ENCODE measurements at regions not wholly inside any gene's neighbourhood (a gene's known extent, or its start where the extent isn't known, plus 50 kb on each side); places are given as distances from the start of the nearest gene placed in this dataset.
A peak's percentile ranks its signal among the peaks of the same experiment; 100 is the strongest.

- intact Hi-C loops (cut with DNase I): no loop called here
- H3K27ac ChIP-seq (ENCODE audit: low read depth in 2 of 2, low read length in 2 of 2): no peak overlapping the region
- no peaks in the 10 kb centered on the region for H3K4me1 ChIP-seq (ENCODE audit: control insufficient read depth in 2 of 3, insufficient read depth in 2 of 3, low read depth in 1 of 3, low read length in 3 of 3)
- no peaks in the 10 kb centered on the region for H3K36me3 ChIP-seq (ENCODE audit: control insufficient read depth in 2 of 3, insufficient read depth in 3 of 3, low read length in 3 of 3)
- no peaks in the 10 kb centered on the region for H3K9me3 ChIP-seq (ENCODE audit: control insufficient read depth in 2 of 3, insufficient read depth in 1 of 3, low read length in 3 of 3)
- no peaks in the 10 kb centered on the region for H3K27me3 ChIP-seq (ENCODE audit: control insufficient read depth, insufficient read depth, low read length)
- H3K9ac ChIP-seq (ENCODE audit: low read length in 3 of 3): no peak overlapping the region
- H3K4me3 ChIP-seq (ENCODE audit: low read length in 3 of 3): no peak overlapping the region
- FAIRE-seq: no peak
- no peak for DNase-seq
- no peak for TF ChIP-seq CTCF (IDR thresholded peaks at IDR 0.05; ENCODE audit: borderline replicate concordance, extremely low read depth, insufficient read depth)
Measured at GRCh38 chrX:106331606-106332005, 163.5 kb downstream of the PWWP3B start.

- H3K4me1 ChIP-seq (ENCODE audit: control insufficient read depth in 2 of 3, insufficient read depth in 2 of 3, low read depth in 1 of 3, low read length in 3 of 3): no peaks in the 10 kb centered on the region
- no peak overlapping the region for H3K9ac ChIP-seq (ENCODE audit: low read length in 3 of 3)
- H3K9me3 ChIP-seq (ENCODE audit: control insufficient read depth in 2 of 3, insufficient read depth in 1 of 3, low read length in 3 of 3): no peaks in the 10 kb centered on the region
- DNase-seq (no peak), FAIRE-seq (peak; percentile 97)
- no peaks in the 10 kb centered on the region for H3K27me3 ChIP-seq (ENCODE audit: control insufficient read depth, insufficient read depth, low read length)
- H3K36me3 ChIP-seq (ENCODE audit: control insufficient read depth in 2 of 3, insufficient read depth in 3 of 3, low read length in 3 of 3): no peaks in the 10 kb centered on the region
- H3K27ac ChIP-seq (ENCODE audit: low read depth in 2 of 2, low read length in 2 of 2): no peak overlapping the region
- H3K4me3 ChIP-seq (ENCODE audit: low read length in 3 of 3): no peak overlapping the region
- no peak for TF ChIP-seq CTCF (IDR thresholded peaks at IDR 0.05; ENCODE audit: borderline replicate concordance, extremely low read depth, insufficient read depth)
- intact Hi-C loops (cut with DNase I): no loop called here
Measured at GRCh38 chrX:106341823-106342222, 173.7 kb downstream of the PWWP3B start.

GRCh38 chrX:106356580-106356979, 188.5 kb downstream of the PWWP3B start:
- intact Hi-C loops (cut with DNase I): no loop called here
- H3K9ac ChIP-seq (ENCODE audit: low read length in 3 of 3): no peak overlapping the region
- no peak overlapping the region for H3K4me3 ChIP-seq (ENCODE audit: low read length in 3 of 3)
- H3K27ac ChIP-seq (ENCODE audit: low read depth in 2 of 2, low read length in 2 of 2): no peak overlapping the region
- H3K4me1 ChIP-seq (ENCODE audit: control insufficient read depth in 2 of 3, insufficient read depth in 2 of 3, low read depth in 1 of 3, low read length in 3 of 3): no peaks in the 10 kb centered on the region
- H3K9me3 ChIP-seq (ENCODE audit: control insufficient read depth in 2 of 3, insufficient read depth in 1 of 3, low read length in 3 of 3): peaks cover 0 to 2% (median 0%) of the 10 kb centered on the region in 3 donors
- no peaks in the 10 kb centered on the region for H3K36me3 ChIP-seq (ENCODE audit: control insufficient read depth in 2 of 3, insufficient read depth in 3 of 3, low read length in 3 of 3)
- H3K27me3 ChIP-seq (ENCODE audit: control insufficient read depth, insufficient read depth, low read length): peaks cover 4% of the 10 kb centered on the region
- TF ChIP-seq CTCF (IDR thresholded peaks at IDR 0.05; ENCODE audit: borderline replicate concordance, extremely low read depth, insufficient read depth): no peak
- DNase-seq (no peak), FAIRE-seq (no peak)

GRCh38 chrX:106363214-106363613, 195.1 kb downstream of the PWWP3B start:
- no peak overlapping the region for H3K4me3 ChIP-seq (ENCODE audit: low read length in 3 of 3)
- no peak overlapping the region for H3K27ac ChIP-seq (ENCODE audit: low read depth in 2 of 2, low read length in 2 of 2)
- peaks cover 0 to 2% (median 0%) of the 10 kb centered on the region in 3 donors for H3K9me3 ChIP-seq (ENCODE audit: control insufficient read depth in 2 of 3, insufficient read depth in 1 of 3, low read length in 3 of 3)
- intact Hi-C loops (cut with DNase I): no loop called here
- H3K4me1 ChIP-seq (ENCODE audit: control insufficient read depth in 2 of 3, insufficient read depth in 2 of 3, low read depth in 1 of 3, low read length in 3 of 3): no peaks in the 10 kb centered on the region
- FAIRE-seq (no peak), DNase-seq (peak in 1 of 5 donors; percentile 46)
- H3K27me3 ChIP-seq (ENCODE audit: control insufficient read depth, insufficient read depth, low read length): peaks cover 2% of the 10 kb centered on the region
- H3K9ac ChIP-seq (ENCODE audit: low read length in 3 of 3): no peak overlapping the region
- no peaks in the 10 kb centered on the region for H3K36me3 ChIP-seq (ENCODE audit: control insufficient read depth in 2 of 3, insufficient read depth in 3 of 3, low read length in 3 of 3)
- no peak for TF ChIP-seq CTCF (IDR thresholded peaks at IDR 0.05; ENCODE audit: borderline replicate concordance, extremely low read depth, insufficient read depth)

Data from kidney (tissue), 13 donors.